PFSK-1 (cell line): ENCODE measurements at regions not wholly inside any gene's neighbourhood (a gene's known extent, or its start where the extent isn't known, plus 50 kb on each side); places are given as distances from the start of the nearest gene placed in this dataset.

ENCODE experiments used
- POLR2AphosphoS5 ChIP-seq: IDR thresholded peaks from 2 replicates; pipeline ENCODE4 v1.6.1; 2012; ENCODE audit warnings: low read depth, mild to moderate bottlenecking, control low read depth, low read length, moderate library complexity
- SIN3A ChIP-seq: IDR thresholded peaks from 2 replicates; pipeline ENCODE4 v1.6.1; 2012; ENCODE audit warnings: mild to moderate bottlenecking, low read length, moderate library complexity, borderline replicate concordance; ENCODE audit not compliant: insufficient read depth
- TAF1 ChIP-seq: IDR thresholded peaks from 2 replicates; pipeline ENCODE4 v1.6.1; 2012; ENCODE audit warnings: low read length, control low read depth, borderline replicate concordance; ENCODE audit not compliant: insufficient read depth

DNA sequence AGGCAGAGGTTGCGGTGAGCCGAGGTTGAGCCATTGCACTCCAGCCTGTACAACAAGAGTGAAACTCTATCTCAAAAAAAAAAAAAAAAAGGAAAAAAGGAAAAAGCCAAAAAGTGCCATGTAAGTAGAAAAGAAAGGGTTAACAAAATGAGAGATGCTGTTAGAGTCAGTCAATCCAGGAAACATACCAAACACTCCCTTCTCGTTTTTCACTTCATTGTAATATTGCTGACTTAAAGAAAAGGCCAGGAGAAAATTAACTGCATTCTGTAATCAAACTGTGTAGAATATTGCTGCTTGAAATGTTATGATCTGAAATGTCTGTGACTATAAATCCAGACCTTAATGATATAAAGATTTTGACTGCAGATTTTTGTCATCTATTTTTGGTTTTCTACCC is 379.1 kb downstream of the ENC1 start:
- TF ChIP-seq POLR2AphosphoS5 (no peak), SIN3A (no peak), TAF1 (no peak)
